Astrocyte (in vitro differentiated cells and primary cell): ENCODE measurements at regions not wholly inside any gene's neighbourhood (a gene's known extent, or its start where the extent isn't known, plus 50 kb on each side); places are given as distances from the start of the nearest gene placed in this dataset.

Experiments used
- DNase-seq: peaks from one replicate; pipeline ENCODE4 v3.0.0-alpha.2; 2010; ENCODE audit warnings: low read depth
- FAIRE-seq: peaks from 2 replicates; lab custom pipeline; 2011; peaks lifted over from hg19 to GRCh38; lab: Jason Lieb, UNC
- H2AFZ ChIP-seq: 2 replicates; pipeline ENCODE4 v1.6.0; 2012; ENCODE audit warnings: low read depth, low read length, inconsistent platforms
- H3K27ac ChIP-seq: 2 replicates; pipeline ENCODE4 v1.5.1; 2011; ENCODE audit warnings: low read depth, low read length, inconsistent platforms
- H3K27me3 ChIP-seq: 2 replicates; pipeline ENCODE4 v1.6.0; 2011; ENCODE audit warnings: low read length, inconsistent platforms; ENCODE audit not compliant: insufficient read depth
- H3K36me3 ChIP-seq: 2 replicates; pipeline ENCODE4 v1.5.1; 2011; ENCODE audit warnings: low read length, inconsistent platforms; ENCODE audit not compliant: insufficient read depth
- H3K4me1 ChIP-seq: 2 replicates; pipeline ENCODE4 v1.5.1; 2011; ENCODE audit warnings: low read length, inconsistent platforms; ENCODE audit not compliant: insufficient read depth
- H3K4me2 ChIP-seq: 2 replicates; pipeline ENCODE4 v1.6.0; 2012; ENCODE audit warnings: low read length, inconsistent platforms
- H3K4me3 ChIP-seq: 2 replicates; pipeline ENCODE4 v1.5.1; 2011; ENCODE audit warnings: low read depth, mild to moderate bottlenecking, low read length, inconsistent platforms; ENCODE audit not compliant: insufficient read depth
- H3K79me2 ChIP-seq: 2 replicates; pipeline ENCODE4 v1.6.0; 2012; ENCODE audit warnings: mild to moderate bottlenecking, low read length, inconsistent platforms; ENCODE audit not compliant: insufficient read depth
- H3K9ac ChIP-seq: 2 replicates; pipeline ENCODE4 v1.6.0; 2012; ENCODE audit warnings: mild to moderate bottlenecking, low read length, inconsistent platforms
- H3K9me3 ChIP-seq: 2 replicates; pipeline ENCODE4 v1.5.1; 2012; ENCODE audit warnings: low read depth, mild to moderate bottlenecking, low read length, inconsistent platforms; ENCODE audit not compliant: insufficient read depth
- H4K20me1 ChIP-seq: 2 replicates; pipeline ENCODE4 v1.6.0; 2012; ENCODE audit warnings: low read length, inconsistent platforms; ENCODE audit not compliant: insufficient read depth
- H3K27ac Mint-ChIP-seq: one replicate; pipeline ENCODE4 v1.8.0; 2021; ENCODE audit warnings: mild to moderate bottlenecking, mixed read lengths; ENCODE audit not compliant: unreplicated experiment
- H3K27me3 Mint-ChIP-seq: one replicate; pipeline ENCODE4 v1.8.0; 2021; ENCODE audit warnings: low read depth, mixed read lengths; ENCODE audit not compliant: unreplicated experiment
- H3K36me3 Mint-ChIP-seq: one replicate; pipeline ENCODE4 v1.8.0; 2021; ENCODE audit warnings: low read depth, mixed read lengths; ENCODE audit not compliant: unreplicated experiment
- H3K4me1 Mint-ChIP-seq: one replicate; pipeline ENCODE4 v1.8.0; 2021; ENCODE audit warnings: low read depth, mixed read lengths; ENCODE audit not compliant: unreplicated experiment
- H3K4me3 Mint-ChIP-seq: one replicate; pipeline ENCODE4 v1.8.0; 2021; ENCODE audit warnings: mild to moderate bottlenecking, moderate library complexity, mixed read lengths; ENCODE audit not compliant: unreplicated experiment
- H3K9me3 Mint-ChIP-seq: one replicate; pipeline ENCODE4 v1.8.0; 2021; ENCODE audit warnings: mild to moderate bottlenecking, mixed read lengths; ENCODE audit not compliant: unreplicated experiment
- EZH2 ChIP-seq: IDR thresholded peaks from 2 replicates; pipeline ENCODE4 v1.6.1; 2012; ENCODE audit warnings: mild to moderate bottlenecking, low read length, inconsistent platforms; ENCODE audit not compliant: insufficient read depth
- TF ChIP-seq, protein P1 (sequence below): IDR thresholded peaks from 2 replicates; pipeline ENCODE4 v1.5.1; 2011; ENCODE audit warnings: low read depth, mild to moderate bottlenecking, inconsistent platforms, low read length, moderate library complexity; ENCODE audit not compliant: insufficient read depth

DNA sequence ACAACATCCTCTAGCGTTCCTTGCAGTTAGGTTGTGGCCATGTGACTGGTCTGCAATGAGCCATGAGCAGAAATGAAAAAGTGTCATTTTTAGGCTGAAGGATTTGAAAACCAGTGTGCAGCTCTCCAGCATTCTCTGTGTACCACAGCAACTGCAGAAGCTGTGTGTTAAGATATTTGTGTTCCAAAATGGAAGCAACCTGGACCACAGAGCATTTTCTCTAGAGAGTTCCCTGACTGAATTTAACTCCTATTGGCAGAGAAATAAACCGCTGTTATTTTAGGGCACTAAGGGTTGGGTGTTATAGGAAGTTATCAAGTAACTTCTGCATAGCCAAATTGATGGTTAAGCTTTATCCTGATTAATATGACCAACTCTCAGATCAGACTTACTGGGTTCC lies 257.2 kb upstream of the THUMPD2 start:
- H3K36me3 Mint-ChIP-seq: no peaks in the 10 kb centered on the region
- no peak for TF ChIP-seq EZH2
- TF ChIP-seq, protein P1, sequence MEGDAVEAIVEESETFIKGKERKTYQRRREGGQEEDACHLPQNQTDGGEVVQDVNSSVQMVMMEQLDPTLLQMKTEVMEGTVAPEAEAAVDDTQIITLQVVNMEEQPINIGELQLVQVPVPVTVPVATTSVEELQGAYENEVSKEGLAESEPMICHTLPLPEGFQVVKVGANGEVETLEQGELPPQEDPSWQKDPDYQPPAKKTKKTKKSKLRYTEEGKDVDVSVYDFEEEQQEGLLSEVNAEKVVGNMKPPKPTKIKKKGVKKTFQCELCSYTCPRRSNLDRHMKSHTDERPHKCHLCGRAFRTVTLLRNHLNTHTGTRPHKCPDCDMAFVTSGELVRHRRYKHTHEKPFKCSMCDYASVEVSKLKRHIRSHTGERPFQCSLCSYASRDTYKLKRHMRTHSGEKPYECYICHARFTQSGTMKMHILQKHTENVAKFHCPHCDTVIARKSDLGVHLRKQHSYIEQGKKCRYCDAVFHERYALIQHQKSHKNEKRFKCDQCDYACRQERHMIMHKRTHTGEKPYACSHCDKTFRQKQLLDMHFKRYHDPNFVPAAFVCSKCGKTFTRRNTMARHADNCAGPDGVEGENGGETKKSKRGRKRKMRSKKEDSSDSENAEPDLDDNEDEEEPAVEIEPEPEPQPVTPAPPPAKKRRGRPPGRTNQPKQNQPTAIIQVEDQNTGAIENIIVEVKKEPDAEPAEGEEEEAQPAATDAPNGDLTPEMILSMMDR: no peak
- Histone ChIP-seq H2AFZ (no peak overlapping the region), H3K4me1 (peaks cover 18% of the 10 kb centered on the region), H4K20me1 (no peaks in the 10 kb centered on the region), H3K79me2 (no peaks in the 10 kb centered on the region), H3K27me3 (no peaks in the 10 kb centered on the region), H3K36me3 (no peaks in the 10 kb centered on the region), H3K4me2 (no peak overlapping the region), H3K9me3 (peaks cover 8% of the 10 kb centered on the region), H3K27ac (no peak overlapping the region), H3K4me3 (no peak overlapping the region), H3K9ac (no peak overlapping the region)
- no peak overlapping the region for H3K27ac Mint-ChIP-seq
- DNase-seq: no peak
- H3K27me3 Mint-ChIP-seq: no peaks in the 10 kb centered on the region
- FAIRE-seq: no peak
- H3K4me1 Mint-ChIP-seq: peaks cover 15% of the 10 kb centered on the region
- H3K4me3 Mint-ChIP-seq: no peak overlapping the region
- H3K9me3 Mint-ChIP-seq: peaks cover 6% of the 10 kb centered on the region

DNA sequence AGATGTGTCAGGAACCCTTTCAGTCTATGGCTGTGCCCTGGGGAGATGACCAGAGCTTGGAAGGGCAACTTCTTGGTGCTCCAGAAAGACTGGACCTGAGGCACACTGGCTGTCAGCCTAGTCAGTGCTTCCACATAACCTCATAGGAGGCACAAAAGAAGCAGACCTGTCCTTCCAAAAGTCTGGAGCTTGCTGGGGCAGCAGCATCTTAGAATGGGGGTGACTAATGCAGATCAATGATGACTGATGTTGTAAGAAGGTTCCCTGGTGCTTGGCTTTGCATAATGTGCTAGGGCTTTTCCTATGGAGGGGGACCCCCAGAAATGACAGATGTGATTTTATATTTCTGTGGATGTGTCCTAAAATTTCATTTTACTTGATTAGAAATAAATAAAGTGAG lies 255.7 kb upstream of the THUMPD2 start:
- Mint-ChIP-seq H3K27ac (no peak overlapping the region), H3K4me3 (no peak overlapping the region), H3K4me1 (peaks cover 15% of the 10 kb centered on the region), H3K9me3 (peaks cover 6% of the 10 kb centered on the region), H3K27me3 (no peaks in the 10 kb centered on the region), H3K36me3 (no peaks in the 10 kb centered on the region)
- peaks cover 18% of the 10 kb centered on the region for H3K4me1 ChIP-seq
- no peaks in the 10 kb centered on the region for H3K36me3 ChIP-seq
- DNase-seq (no peak), FAIRE-seq (no peak)
- no peak overlapping the region for H3K4me3 ChIP-seq
- H3K27me3 ChIP-seq: no peaks in the 10 kb centered on the region
- H3K4me2 ChIP-seq: no peak overlapping the region
- H3K27ac ChIP-seq: no peak overlapping the region
- no peaks in the 10 kb centered on the region for H3K79me2 ChIP-seq
- TF ChIP-seq, protein P1: no peak
- no peak for TF ChIP-seq EZH2
- H4K20me1 ChIP-seq: no peaks in the 10 kb centered on the region
- peaks cover 8% of the 10 kb centered on the region for H3K9me3 ChIP-seq
- H2AFZ ChIP-seq: no peak overlapping the region
- H3K9ac ChIP-seq: no peak overlapping the region

DNA sequence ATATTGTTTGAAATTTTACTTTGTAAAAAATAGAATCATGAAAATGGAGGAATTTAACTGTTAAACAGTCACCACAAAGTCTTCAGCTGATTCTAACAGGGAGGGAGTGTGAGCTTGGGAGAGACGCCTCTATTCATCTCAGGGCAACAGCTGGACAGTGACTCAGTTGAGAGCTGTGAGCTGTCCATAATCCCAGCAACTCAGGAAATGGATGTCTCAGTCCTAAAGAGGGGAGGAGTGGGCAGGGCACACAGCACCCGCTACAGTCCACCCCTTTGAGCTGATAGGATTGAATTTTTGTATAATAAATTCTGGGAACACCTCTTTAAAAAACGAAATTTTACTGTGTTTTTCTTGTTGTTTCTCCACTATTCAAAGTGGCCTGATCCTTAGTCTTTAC lies 255.1 kb upstream of the THUMPD2 start:
- peaks cover 15% of the 10 kb centered on the region for H3K4me1 Mint-ChIP-seq

More for the DNA sequence above, 255.1 kb upstream of the THUMPD2 start:
- Histone ChIP-seq H3K9ac (peak overlapping the region; percentile 7), H2AFZ (no peak overlapping the region), H3K27ac (peak overlapping the region; percentile 60), H3K4me2 (no peak overlapping the region), H3K79me2 (no peaks in the 10 kb centered on the region), H3K27me3 (no peaks in the 10 kb centered on the region), H3K36me3 (no peaks in the 10 kb centered on the region), H3K4me1 (peaks cover 18% of the 10 kb centered on the region), H4K20me1 (no peaks in the 10 kb centered on the region), H3K4me3 (no peak overlapping the region), H3K9me3 (peaks cover 8% of the 10 kb centered on the region)
- Mint-ChIP-seq H3K4me3 (no peak overlapping the region), H3K27me3 (no peaks in the 10 kb centered on the region), H3K36me3 (no peaks in the 10 kb centered on the region), H3K9me3 (peaks cover 6% of the 10 kb centered on the region), H3K27ac (peak overlapping the region; percentile 84)
- no peak for TF ChIP-seq EZH2
- TF ChIP-seq, protein P1: no peak
- FAIRE-seq: peak; percentile 70
- peak; percentile 82 for DNase-seq
